Fibroblast of lung (primary cell): ENCODE measurements at regions not wholly inside any gene's neighbourhood (a gene's known extent, or its start where the extent isn't known, plus 50 kb on each side); places are given as distances from the start of the nearest gene placed in this dataset.

Experiments
- DNase-seq, 2 donors: peaks; one replicate each; pipeline versions ENCODE4 v3.0.0 to v3.0.0-alpha.2; 2010; ENCODE audit warnings: low read depth in 2 of 2
- H2AFZ ChIP-seq: 2 replicates; pipeline ENCODE4 v1.5.1; 2012; ENCODE audit warnings: low read length, control low read depth, inconsistent platforms
- H3K27ac ChIP-seq: 2 replicates; pipeline ENCODE4 v1.5.1; 2011; ENCODE audit warnings: low read length, control low read depth; ENCODE audit not compliant: insufficient read depth
- H3K27me3 ChIP-seq: 2 replicates; pipeline ENCODE4 v1.5.1; 2011; ENCODE audit warnings: mild to moderate bottlenecking, low read length; ENCODE audit not compliant: control insufficient read depth, insufficient read depth
- H3K36me3 ChIP-seq: 2 replicates; pipeline ENCODE4 v1.5.1; 2011; ENCODE audit warnings: low read length; ENCODE audit not compliant: control insufficient read depth, insufficient read depth
- H3K4me1 ChIP-seq: 2 replicates; pipeline ENCODE4 v1.5.1; 2011; ENCODE audit warnings: low read length; ENCODE audit not compliant: control insufficient read depth, insufficient read depth; ENCODE audit errors: extremely low read depth
- H3K4me2 ChIP-seq: 2 replicates; pipeline ENCODE4 v1.5.1; 2011; ENCODE audit warnings: low read length, control low read depth; ENCODE audit not compliant: insufficient read depth; ENCODE audit errors: extremely low read depth
- H3K4me3 ChIP-seq, 4 experiments: fragments of 200-600 bp in 1 of 4; sonication (generic) in 1 of 4; replicated peaks in 1 of 4; 2 replicates each; pipeline ENCODE4 v1.5.1; 2011 to 2016; ENCODE audit warnings: low read length in 4 of 4, low read depth in 3 of 4, mild to moderate bottlenecking in 3 of 4, control low read depth in 2 of 4, inconsistent platforms in 1 of 4, mixed read lengths in 1 of 4; ENCODE audit not compliant: insufficient read depth in 1 of 4; ENCODE audit errors: control extremely low read depth in 1 of 4
- H3K79me2 ChIP-seq: 2 replicates; pipeline ENCODE4 v1.5.1; 2012; ENCODE audit warnings: mild to moderate bottlenecking, low read length, inconsistent platforms; ENCODE audit not compliant: control insufficient read depth, insufficient read depth
- H3K9ac ChIP-seq: 2 replicates; pipeline ENCODE4 v1.5.1; 2011; ENCODE audit warnings: mild to moderate bottlenecking, low read length, control low read depth; ENCODE audit not compliant: insufficient read depth
- H3K9me3 ChIP-seq: 2 replicates; pipeline ENCODE4 v1.5.1; 2012; ENCODE audit warnings: low read depth, low read length; ENCODE audit not compliant: control insufficient read depth, insufficient read depth
- H4K20me1 ChIP-seq: 2 replicates; pipeline ENCODE4 v1.5.1; 2011; ENCODE audit warnings: low read length; ENCODE audit not compliant: control insufficient read depth, insufficient read depth; ENCODE audit errors: extremely low read depth
- EZH2 ChIP-seq: IDR thresholded peaks from 2 replicates; pipeline ENCODE4 v1.5.1; 2012; ENCODE audit warnings: low read length, control low read depth, mild to moderate bottlenecking; ENCODE audit errors: missing control alignments
- TF ChIP-seq, protein P1 (sequence below), 2 donors: IDR thresholded peaks in 1 of 2; conservative IDR thresholded peaks in 1 of 2; 1 replicate in 1 of 2; 2 replicates in 1 of 2; pipeline ENCODE4 v1.5.1; 2011 to 2012; ENCODE audit warnings: low read length in 2 of 2, control low read depth in 1 of 2, inconsistent platforms in 1 of 2, low read depth in 1 of 2, mild to moderate bottlenecking in 1 of 2

DNA sequence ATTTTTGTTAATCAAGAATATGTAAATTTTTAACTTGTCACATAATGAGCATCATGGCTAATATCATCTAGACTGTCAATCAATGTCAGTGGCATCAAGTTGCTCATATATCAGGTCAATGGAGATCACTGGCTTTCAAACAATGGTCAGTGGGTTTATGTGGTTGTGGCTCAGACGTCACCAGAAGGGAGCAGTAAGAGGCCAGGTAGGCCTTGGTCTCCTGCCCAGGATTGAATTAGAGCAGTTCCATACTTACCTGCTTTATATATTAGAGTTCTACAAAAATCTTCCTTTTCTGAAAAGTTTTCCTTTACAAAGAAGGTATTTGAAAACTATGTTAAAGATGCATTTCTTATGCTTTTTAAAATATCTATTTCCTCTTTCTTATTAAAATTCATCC is 206.3 kb upstream of the B3GALT2 start:
- no peaks in the 10 kb centered on the region for H3K27me3 ChIP-seq
- H2AFZ ChIP-seq: no peak overlapping the region
- H3K9me3 ChIP-seq: no peaks in the 10 kb centered on the region
- H4K20me1 ChIP-seq: no peaks in the 10 kb centered on the region
- H3K4me3 ChIP-seq: no peak overlapping the region
- H3K4me2 ChIP-seq: no peak overlapping the region
- no peak overlapping the region for H3K27ac ChIP-seq
- DNase-seq: no peak
- H3K9ac ChIP-seq: no peak overlapping the region
- TF ChIP-seq EZH2: no peak
- TF ChIP-seq, protein P1, sequence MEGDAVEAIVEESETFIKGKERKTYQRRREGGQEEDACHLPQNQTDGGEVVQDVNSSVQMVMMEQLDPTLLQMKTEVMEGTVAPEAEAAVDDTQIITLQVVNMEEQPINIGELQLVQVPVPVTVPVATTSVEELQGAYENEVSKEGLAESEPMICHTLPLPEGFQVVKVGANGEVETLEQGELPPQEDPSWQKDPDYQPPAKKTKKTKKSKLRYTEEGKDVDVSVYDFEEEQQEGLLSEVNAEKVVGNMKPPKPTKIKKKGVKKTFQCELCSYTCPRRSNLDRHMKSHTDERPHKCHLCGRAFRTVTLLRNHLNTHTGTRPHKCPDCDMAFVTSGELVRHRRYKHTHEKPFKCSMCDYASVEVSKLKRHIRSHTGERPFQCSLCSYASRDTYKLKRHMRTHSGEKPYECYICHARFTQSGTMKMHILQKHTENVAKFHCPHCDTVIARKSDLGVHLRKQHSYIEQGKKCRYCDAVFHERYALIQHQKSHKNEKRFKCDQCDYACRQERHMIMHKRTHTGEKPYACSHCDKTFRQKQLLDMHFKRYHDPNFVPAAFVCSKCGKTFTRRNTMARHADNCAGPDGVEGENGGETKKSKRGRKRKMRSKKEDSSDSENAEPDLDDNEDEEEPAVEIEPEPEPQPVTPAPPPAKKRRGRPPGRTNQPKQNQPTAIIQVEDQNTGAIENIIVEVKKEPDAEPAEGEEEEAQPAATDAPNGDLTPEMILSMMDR (conservative IDR thresholded peaks at IDR 0.05 in 1 of 2, IDR thresholded peaks at IDR 0.05 in 1 of 2; ENCODE audit: low read depth in 1 of 2, low read length in 2 of 2): no peak
- H3K4me1 ChIP-seq: no peaks in the 10 kb centered on the region
- no peaks in the 10 kb centered on the region for H3K36me3 ChIP-seq
- no peaks in the 10 kb centered on the region for H3K79me2 ChIP-seq

- H2AFZ ChIP-seq: no peak overlapping the region
Measured at GRCh38 chr1:193388683-193389082, 202.3 kb upstream of the B3GALT2 start.

DNA sequence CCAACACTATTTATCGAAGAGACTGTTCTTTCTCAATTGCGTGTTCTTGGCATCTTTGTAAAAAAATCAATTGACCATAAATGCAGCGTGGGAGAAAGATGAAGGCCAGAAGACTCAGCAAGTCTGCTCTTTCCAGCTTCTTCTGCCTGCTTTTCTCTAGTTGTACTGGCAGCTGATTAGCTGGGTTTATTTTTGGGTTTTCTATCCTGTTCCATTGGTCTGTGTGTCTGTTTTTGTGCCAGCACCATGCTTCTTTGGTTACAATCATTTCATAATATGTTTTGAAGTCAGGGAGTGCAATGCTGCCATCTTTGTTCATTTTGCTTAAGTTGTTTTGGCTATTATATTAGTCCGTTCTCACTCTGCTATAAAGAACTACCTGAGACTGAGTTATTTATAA is 201.8 kb upstream of the B3GALT2 start:
- H3K4me1 ChIP-seq: no peaks in the 10 kb centered on the region
- no peak for DNase-seq
- H3K9me3 ChIP-seq: no peaks in the 10 kb centered on the region
- TF ChIP-seq, protein P1 (conservative IDR thresholded peaks at IDR 0.05 in 1 of 2, IDR thresholded peaks at IDR 0.05 in 1 of 2; ENCODE audit: low read depth in 1 of 2, low read length in 2 of 2): no peak
- H4K20me1 ChIP-seq: no peaks in the 10 kb centered on the region
- no peak overlapping the region for H3K4me3 ChIP-seq
- H3K4me2 ChIP-seq: no peak overlapping the region
- no peak overlapping the region for H3K9ac ChIP-seq
- H3K79me2 ChIP-seq: no peaks in the 10 kb centered on the region
- no peak overlapping the region for H2AFZ ChIP-seq
- no peaks in the 10 kb centered on the region for H3K36me3 ChIP-seq
- H3K27me3 ChIP-seq: no peaks in the 10 kb centered on the region
- H3K27ac ChIP-seq: no peak overlapping the region

More at GRCh38 chr1:193388683-193389082, 202.3 kb upstream of the B3GALT2 start:
- H3K79me2 ChIP-seq: no peaks in the 10 kb centered on the region
- no peaks in the 10 kb centered on the region for H3K4me1 ChIP-seq
- no peaks in the 10 kb centered on the region for H3K36me3 ChIP-seq
- no peak for DNase-seq
- H3K9me3 ChIP-seq: no peaks in the 10 kb centered on the region
- H3K27me3 ChIP-seq: no peaks in the 10 kb centered on the region
- H3K9ac ChIP-seq: no peak overlapping the region
- TF ChIP-seq, protein P1 (conservative IDR thresholded peaks at IDR 0.05 in 1 of 2, IDR thresholded peaks at IDR 0.05 in 1 of 2; ENCODE audit: low read depth in 1 of 2, low read length in 2 of 2): no peak
- no peaks in the 10 kb centered on the region for H4K20me1 ChIP-seq
- H3K27ac ChIP-seq: no peak overlapping the region
- H3K4me3 ChIP-seq: no peak overlapping the region
- H3K4me2 ChIP-seq: no peak overlapping the region
